ENCODE measurements at regions not wholly inside any gene's neighbourhood (a gene's known extent, or its start where the extent isn't known, plus 50 kb on each side); places are given as distances from the start of the nearest gene placed in this dataset.

DNA sequence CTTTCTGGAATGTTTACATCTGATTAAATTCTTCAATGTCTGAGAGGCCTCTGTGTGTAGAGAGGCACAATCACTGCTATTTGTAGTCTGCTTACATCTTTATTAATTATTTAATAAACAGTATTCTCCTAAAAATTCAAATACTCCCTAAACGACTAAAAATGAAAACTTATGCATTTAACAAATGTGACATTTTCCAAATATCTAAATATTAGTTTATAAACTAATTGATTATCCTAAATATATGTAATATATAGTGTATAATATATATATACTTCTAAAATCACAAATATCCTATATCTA lies 57.7 kb upstream of the ZBED3 start:
- TF ChIP-seq CTCF (IDR thresholded peaks at IDR 0.05; ENCODE audit: low read depth, low read length, poor library complexity, severe bottlenecking) (no peak), EZH2phosphoT487 (IDR thresholded peaks at IDR 0.05; ENCODE audit: borderline replicate concordance, low read length) (no peak)
